Cardiac fibroblast (primary cell): ENCODE measurements at regions not wholly inside any gene's neighbourhood (a gene's known extent, or its start where the extent isn't known, plus 50 kb on each side); places are given as distances from the start of the nearest gene placed in this dataset.
A peak's percentile ranks its signal among the peaks of the same experiment; 100 is the strongest.
"Not testable (repeated sequence)": the region's sequence is repeated elsewhere in the genome, so short reads cannot be mapped to it uniquely, and the experiment has no call there.

Experiments used
- DNase-seq, 2 donors: peaks; one replicate each; pipeline versions ENCODE4 v3.0.0 to v3.0.0-alpha.2; 2010; ENCODE audit warnings: low read depth in 2 of 2
- H3K4me3 ChIP-seq, 2 donors: replicated peaks in 1 of 2; 1 replicate in 1 of 2; 2 replicates in 1 of 2; pipeline ENCODE4 v1.5.1; 2011; ENCODE audit warnings: low read depth in 2 of 2, low read length in 2 of 2, mild to moderate bottlenecking in 2 of 2, moderate library complexity in 1 of 2
- CTCF ChIP-seq: IDR thresholded peaks from one replicate; pipeline ENCODE4 v1.5.1; 2011; ENCODE audit warnings: low read depth, mild to moderate bottlenecking, low read length, inconsistent platforms

GRCh38 chr6:28606424-28607391, 81.0 kb downstream of the GPX5 start:
- peak; percentile 68 to 85 for DNase-seq
- H3K4me3 ChIP-seq = peak overlapping the region; percentile 25 to 54

GRCh38 chr6:28607990-28608389, 82.3 kb downstream of the GPX5 start:
- TF ChIP-seq CTCF = no peak
- no peak for DNase-seq

More at GRCh38 chr6:28606424-28607391, 81.0 kb downstream of the GPX5 start:
- TF ChIP-seq CTCF = peak; percentile 55

GRCh38 chr6:28609672-28610071, 84.0 kb downstream of the GPX5 start:
- DNase-seq = no peak
- no peak for TF ChIP-seq CTCF

More at GRCh38 chr6:28607990-28608389, 82.3 kb downstream of the GPX5 start:
- no peak overlapping the region for H3K4me3 ChIP-seq

GRCh38 chr6:28615616-28615954, 89.9 kb downstream of the GPX5 start:
- no peak overlapping the region for H3K4me3 ChIP-seq
- no peak for DNase-seq
- no peak for TF ChIP-seq CTCF

More at GRCh38 chr6:28609672-28610071, 84.0 kb downstream of the GPX5 start:
- H3K4me3 ChIP-seq = no peak overlapping the region

GRCh38 chr6:28615955-28616747, 90.5 kb downstream of the GPX5 start:
- no peak overlapping the region for H3K4me3 ChIP-seq
- TF ChIP-seq CTCF = no peak
- no peak for DNase-seq

GRCh38 chr6:28618898-28619555, 93.3 kb downstream of the GPX5 start:
- DNase-seq = no peak
- TF ChIP-seq CTCF = no peak
- no peak overlapping the region for H3K4me3 ChIP-seq

GRCh38 chr6:28621268-28621667, 95.6 kb downstream of the GPX5 start:
- DNase-seq = not testable (repeated sequence)

GRCh38 chr6:28623242-28623641, 97.6 kb downstream of the GPX5 start:
- DNase-seq = not testable (repeated sequence)

More at GRCh38 chr6:28621268-28621667, 95.6 kb downstream of the GPX5 start:
- not testable (repeated sequence) for H3K4me3 ChIP-seq

GRCh38 chr6:28626386-28626785, 100.7 kb downstream of the GPX5 start:
- not testable (repeated sequence) for H3K4me3 ChIP-seq, DNase-seq

More at GRCh38 chr6:28623242-28623641, 97.6 kb downstream of the GPX5 start:
- not testable (repeated sequence) for H3K4me3 ChIP-seq
